Muscle of leg (tissue), 3 donors: ENCODE measurements at regions not wholly inside any gene's neighbourhood (a gene's known extent, or its start where the extent isn't known, plus 50 kb on each side); places are given as distances from the start of the nearest gene placed in this dataset.
"Not testable (repeated sequence)": the region's sequence is repeated elsewhere in the genome, so short reads cannot be mapped to it uniquely, and the experiment has no call there.

Experiments used
- DNase-seq: peaks from one replicate; pipeline ENCODE4 v3.0.0; 2013
- H3K27ac ChIP-seq: one replicate; pipeline ENCODE4 v1.5.1; 2013; ENCODE audit warnings: mild to moderate bottlenecking, low read length, control low read depth
- H3K27me3 ChIP-seq: one replicate; pipeline ENCODE4 v1.6.1; 2013; ENCODE audit warnings: low read length; ENCODE audit not compliant: control insufficient read depth, insufficient read depth
- H3K36me3 ChIP-seq: one replicate; pipeline ENCODE4 v1.6.1; 2013; ENCODE audit warnings: low read length; ENCODE audit not compliant: control insufficient read depth, insufficient read depth
- H3K4me1 ChIP-seq: one replicate; pipeline ENCODE4 v1.6.1; 2013; ENCODE audit warnings: low read length; ENCODE audit not compliant: control insufficient read depth, insufficient read depth
- H3K4me3 ChIP-seq: one replicate; pipeline ENCODE4 v1.5.1; 2013; ENCODE audit warnings: low read length, control low read depth
- H3K9me3 ChIP-seq: replicated peaks from 2 replicates; pipeline ENCODE4 v1.6.1; 2013; ENCODE audit warnings: low read depth, low read length; ENCODE audit not compliant: control insufficient read depth
- WGBS: methylation state at CpG from one replicate; pipeline ENCODE4 v1.1.5; 2013; ENCODE audit warnings: missing lambda C conversion rate; ENCODE audit not compliant: insufficient coverage; 5-methylcytosine and 5-hydroxymethylcytosine counted together

- H3K36me3 ChIP-seq, H3K9me3 ChIP-seq, H3K27ac ChIP-seq, H3K4me1 ChIP-seq, H3K4me3 ChIP-seq, DNase-seq, H3K27me3 ChIP-seq: not testable (repeated sequence)
- no CpG with 5 or more reads among the region's 3 CpGs for WGBS
Observed at GRCh38 chr9:87210658-87211057, 263.4 kb upstream of the GAS1 start.

- Histone ChIP-seq H3K9me3 (no peaks in the 10 kb centered on the region), H3K27me3 (no peaks in the 10 kb centered on the region), H3K27ac (no peak overlapping the region), H3K4me3 (no peak overlapping the region), H3K4me1 (peaks cover 12% of the 10 kb centered on the region), H3K36me3 (no peaks in the 10 kb centered on the region)
- no peak for DNase-seq
- no CpG with 5 or more reads among the region's 2 CpGs for WGBS
Observed at GRCh38 chr9:87211669-87212068, 264.4 kb upstream of the GAS1 start.

DNA sequence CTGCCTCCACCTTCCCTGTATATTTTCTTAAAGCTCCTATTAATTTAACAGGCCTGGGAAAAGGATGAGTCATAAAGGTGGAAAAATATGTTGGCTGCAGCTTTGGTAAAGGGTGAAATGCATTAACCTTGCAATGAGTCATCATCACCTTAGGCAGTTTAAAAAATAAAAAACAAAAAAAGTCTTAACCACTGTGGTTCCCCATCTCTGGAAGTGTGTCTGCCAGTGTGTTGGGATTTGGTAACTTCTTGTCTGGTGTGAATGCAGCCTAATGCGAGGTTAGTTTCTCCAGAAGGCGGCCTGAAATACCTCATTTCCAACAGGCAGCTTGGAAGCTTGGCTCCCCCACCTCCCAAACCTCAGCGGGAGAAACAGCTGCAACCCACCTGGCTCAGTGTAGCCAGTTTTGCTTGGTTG is 265.3 kb upstream of the GAS1 start:
- peak; percentile 65 for DNase-seq
- no CpG with 5 or more reads among the region's 3 CpGs for WGBS

GRCh38 chr9:87213948-87214347 is 266.6 kb upstream of the GAS1 start:
- DNase-seq: no peak

More for the DNA sequence above, 265.3 kb upstream of the GAS1 start:
- Histone ChIP-seq H3K36me3 (no peaks in the 10 kb centered on the region), H3K27ac (peak overlapping the region; percentile 2), H3K9me3 (no peaks in the 10 kb centered on the region), H3K4me3 (no peak overlapping the region), H3K27me3 (no peaks in the 10 kb centered on the region), H3K4me1 (peaks cover 17% of the 10 kb centered on the region)

GRCh38 chr9:87214991-87215390 is 267.7 kb upstream of the GAS1 start:
- no peak for DNase-seq
- Histone ChIP-seq H3K4me3 (no peak overlapping the region), H3K36me3 (no peaks in the 10 kb centered on the region), H3K9me3 (no peaks in the 10 kb centered on the region), H3K4me1 (peaks cover 17% of the 10 kb centered on the region), H3K27ac (no peak overlapping the region), H3K27me3 (no peaks in the 10 kb centered on the region)
- WGBS: 100% methylated on average over 3 of the region's 3 CpGs

More at GRCh38 chr9:87213948-87214347, 266.6 kb upstream of the GAS1 start:
- Histone ChIP-seq H3K9me3 (no peaks in the 10 kb centered on the region), H3K27me3 (no peaks in the 10 kb centered on the region), H3K36me3 (no peaks in the 10 kb centered on the region), H3K27ac (no peak overlapping the region), H3K4me1 (peaks cover 17% of the 10 kb centered on the region), H3K4me3 (no peak overlapping the region)
- WGBS: 100% methylated on average over 2 of the region's 4 CpGs

GRCh38 chr9:87216036-87216435 is 268.7 kb upstream of the GAS1 start:
- 83% methylated on average over 2 of the region's 4 CpGs for WGBS
- no peak overlapping the region for H3K27ac ChIP-seq
- H3K9me3 ChIP-seq: no peaks in the 10 kb centered on the region
- H3K4me1 ChIP-seq: peaks cover 17% of the 10 kb centered on the region
- no peaks in the 10 kb centered on the region for H3K27me3 ChIP-seq
- H3K4me3 ChIP-seq: no peak overlapping the region
- H3K36me3 ChIP-seq: no peaks in the 10 kb centered on the region
- DNase-seq: no peak

GRCh38 chr9:87216897-87217455 is 269.7 kb upstream of the GAS1 start:
- H3K4me3 ChIP-seq: no peak overlapping the region
- H3K9me3 ChIP-seq: no peaks in the 10 kb centered on the region
- H3K27ac ChIP-seq: peak overlapping the region; percentile 57
- H3K27me3 ChIP-seq: no peaks in the 10 kb centered on the region
- peak; percentile 73 for DNase-seq
- H3K36me3 ChIP-seq: no peaks in the 10 kb centered on the region
- no CpG with 5 or more reads among the region's 5 CpGs for WGBS
- H3K4me1 ChIP-seq: peaks cover 17% of the 10 kb centered on the region

GRCh38 chr9:87223392-87224246 is 274.0 kb upstream of the DAPK1 start:
- H3K36me3 ChIP-seq: no peaks in the 10 kb centered on the region
- no peak overlapping the region for H3K4me3 ChIP-seq
- H3K27ac ChIP-seq: no peak overlapping the region
- peaks cover 7% of the 10 kb centered on the region for H3K4me1 ChIP-seq
- H3K27me3 ChIP-seq: no peaks in the 10 kb centered on the region
- WGBS: 48% methylated on average over 9 of the region's 11 CpGs
- DNase-seq: no peak
- H3K9me3 ChIP-seq: no peaks in the 10 kb centered on the region

DNA sequence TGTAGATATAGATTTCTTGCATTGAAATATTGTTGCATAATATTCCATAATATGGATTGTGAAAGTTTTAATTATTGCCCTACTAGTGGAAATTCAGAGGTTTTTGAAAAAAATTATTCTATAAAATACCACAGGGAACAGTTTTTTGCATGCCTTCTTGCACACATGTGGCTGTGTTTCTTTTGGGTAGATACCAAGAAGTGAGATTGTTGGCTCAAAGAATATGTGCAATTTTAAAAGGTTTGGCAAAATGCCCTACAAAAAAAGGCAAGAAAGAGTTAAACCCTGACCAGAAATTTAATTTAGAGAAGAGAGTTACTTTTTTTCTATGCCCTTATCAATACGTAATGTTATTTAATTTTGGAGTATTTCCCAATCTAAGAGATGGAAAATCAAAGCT is 270.8 kb upstream of the DAPK1 start:
- Histone ChIP-seq H3K9me3 (no peaks in the 10 kb centered on the region), H3K4me3 (no peak overlapping the region), H3K27me3 (no peaks in the 10 kb centered on the region), H3K27ac (no peak overlapping the region), H3K36me3 (no peaks in the 10 kb centered on the region), H3K4me1 (peaks cover 9% of the 10 kb centered on the region)
- DNase-seq: no peak
- WGBS: no CpG with 5 or more reads among the region's 1 CpG

- no CpG with 5 or more reads among the region's 3 CpGs for WGBS
- no peaks in the 10 kb centered on the region for H3K9me3 ChIP-seq
- DNase-seq: no peak
- no peaks in the 10 kb centered on the region for H3K27me3 ChIP-seq
- H3K4me3 ChIP-seq: no peak overlapping the region
- no peak overlapping the region for H3K27ac ChIP-seq
- H3K4me1 ChIP-seq: peaks cover 9% of the 10 kb centered on the region
- no peaks in the 10 kb centered on the region for H3K36me3 ChIP-seq
Observed at GRCh38 chr9:87227456-87227855, 270.2 kb upstream of the DAPK1 start.
